OCI-LY3 (cell line): ENCODE measurements at regions not wholly inside any gene's neighbourhood (a gene's known extent, or its start where the extent isn't known, plus 50 kb on each side); places are given as distances from the start of the nearest gene placed in this dataset.

Experiments
- CTCF ChIP-seq: fragments of 200-600, 300-600 bp; sonication (generic); IDR thresholded peaks from 2 replicates; pipeline ENCODE4 v1.5.1; 2014; ENCODE audit warnings: antibody characterized with exemption, low read length, low read depth
- EZH2phosphoT487 ChIP-seq: fragments of 200-600 bp; shearing (Covaris generic); IDR thresholded peaks from 2 replicates; pipeline ENCODE4 v1.6.1; 2018; ENCODE audit warnings: antibody characterized with exemption, mixed run types, low read depth

GRCh38 chr5:6250121-6250520 is 128.2 kb downstream of the MED10 start:
- TF ChIP-seq CTCF, result no peak
- no peak for TF ChIP-seq EZH2phosphoT487
